H1 (cell line): ENCODE measurements at regions not wholly inside any gene's neighbourhood (a gene's known extent, or its start where the extent isn't known, plus 50 kb on each side); places are given as distances from the start of the nearest gene placed in this dataset.

ENCODE experiments used
- ASH2L ChIP-seq: fragments of 200-600, 300-600 bp; sonication (generic); IDR thresholded peaks from one replicate; pipeline ENCODE4 v1.7.1; 2017; ENCODE audit warnings: low read length
- CHD2 ChIP-seq: IDR thresholded peaks from 2 replicates; pipeline ENCODE4 v1.6.1; 2012; ENCODE audit warnings: low read length, improper control_type of control experiment
- E2F6 ChIP-seq: IDR thresholded peaks from 2 replicates; pipeline ENCODE4 v1.6.1; 2012; ENCODE audit warnings: inconsistent platforms
- EP300 ChIP-seq, 2 experiments: IDR thresholded peaks; 1 replicate in 1 of 2; 2 replicates in 1 of 2; pipeline ENCODE4 v1.6.1; 2011 to 2012; ENCODE audit warnings: low read depth in 2 of 2, low read length in 2 of 2, mild to moderate bottlenecking in 2 of 2, borderline replicate concordance in 1 of 2, inconsistent platforms in 1 of 2, moderate library complexity in 1 of 2
- HDAC2 ChIP-seq, 2 experiments: fragments of 300-600 bp in 1 of 2; sonication (generic) in 1 of 2; IDR thresholded peaks; 2 replicates each; pipeline ENCODE4 v1.6.1; 2011 to 2012; ENCODE audit warnings: low read depth in 2 of 2, low read length in 2 of 2, mild to moderate bottlenecking in 2 of 2, moderate library complexity in 2 of 2, borderline replicate concordance in 1 of 2, inconsistent platforms in 1 of 2
- NANOG ChIP-seq: IDR thresholded peaks from 2 replicates; pipeline ENCODE4 v1.6.1; 2011; ENCODE audit warnings: low read length, low read depth, mild to moderate bottlenecking, inconsistent platforms; ENCODE audit not compliant: insufficient read depth, poor library complexity, severe bottlenecking
- RFX5 ChIP-seq: IDR thresholded peaks from 2 replicates; pipeline ENCODE4 v1.6.1; 2011; ENCODE audit warnings: low read depth, low read length, improper control_type of control experiment, borderline replicate concordance
- SIX5 ChIP-seq: IDR thresholded peaks from 2 replicates; pipeline ENCODE4 v1.6.1; 2011; ENCODE audit warnings: mild to moderate bottlenecking, low read depth, low read length
- TF ChIP-seq, protein P1 (sequence below): IDR thresholded peaks from 2 replicates; pipeline ENCODE4 v1.6.1; 2011; ENCODE audit warnings: low read depth, mild to moderate bottlenecking, low read length; ENCODE audit not compliant: insufficient read depth

DNA sequence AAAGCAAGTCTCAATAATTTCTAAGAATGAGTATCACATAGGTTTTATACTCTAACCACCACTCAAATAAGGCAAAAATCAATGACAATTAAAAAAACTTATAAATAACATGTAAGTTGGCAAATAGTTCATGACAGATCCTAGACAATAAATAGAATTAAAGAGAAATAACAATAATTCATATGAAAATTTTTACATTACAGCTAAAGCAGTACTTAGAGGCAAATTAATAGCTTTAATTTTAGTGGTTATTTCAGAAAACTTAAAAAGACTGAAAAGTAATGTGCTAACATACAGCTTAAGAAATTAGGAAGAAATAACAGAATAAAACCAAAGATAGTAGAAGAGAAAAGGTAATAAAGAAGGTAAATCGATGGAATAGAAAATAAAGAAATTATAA is 179.9 kb upstream of the SPAG17 start (continued):
- TF ChIP-seq, protein P1, sequence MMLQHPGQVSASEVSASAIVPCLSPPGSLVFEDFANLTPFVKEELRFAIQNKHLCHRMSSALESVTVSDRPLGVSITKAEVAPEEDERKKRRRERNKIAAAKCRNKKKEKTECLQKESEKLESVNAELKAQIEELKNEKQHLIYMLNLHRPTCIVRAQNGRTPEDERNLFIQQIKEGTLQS: no peak
- no peak for TF ChIP-seq HDAC2 (IDR thresholded peaks at IDR 0.05; ENCODE audit: borderline replicate concordance in 1 of 2, low read depth in 2 of 2, low read length in 2 of 2)
- no peak for TF ChIP-seq NANOG
- no peak for TF ChIP-seq SIX5
- TF ChIP-seq EP300 (IDR thresholded peaks at IDR 0.05; ENCODE audit: borderline replicate concordance in 1 of 2, low read depth in 2 of 2, low read length in 2 of 2): no peak
- TF ChIP-seq CHD2: no peak
- TF ChIP-seq E2F6: no peak
- no peak for TF ChIP-seq RFX5
- no peak for TF ChIP-seq ASH2L
- TF ChIP-seq, all 59 proteins: peak for 0
